ENCODE measurements at regions not wholly inside any gene's neighbourhood (a gene's known extent, or its start where the extent isn't known, plus 50 kb on each side); places are given as distances from the start of the nearest gene placed in this dataset.
A peak's percentile ranks its signal among the peaks of the same experiment; 100 is the strongest.

DNA sequence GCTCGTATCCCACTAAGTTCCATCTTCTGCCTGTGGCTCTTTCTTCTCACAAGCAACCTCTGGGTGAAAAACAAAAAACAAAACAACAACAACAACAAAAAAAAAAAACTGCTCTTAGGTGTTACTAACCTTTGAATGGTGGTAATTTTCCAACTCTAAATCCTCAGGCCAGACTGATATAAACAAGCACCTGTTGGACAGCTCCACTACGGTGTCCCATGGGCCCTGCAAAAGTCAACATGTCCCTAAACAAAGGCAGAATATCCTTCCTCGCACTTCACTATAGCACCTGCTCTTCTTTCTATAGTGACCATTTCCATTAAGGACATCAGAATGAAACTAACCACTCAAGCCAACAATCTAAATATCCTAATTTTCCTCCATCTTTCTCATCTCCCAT is 54.6 kb upstream of the PARM1 start:
- no peak for DNase-seq (ENCODE audit: low read depth)

- no peak for DNase-seq (ENCODE audit: low read depth)
Measured at GRCh38 chr4:74875451-74875850, 57.5 kb upstream of the PARM1 start.

GRCh38 chr4:74874753-74875367 is 58.1 kb upstream of the PARM1 start:
- DNase-seq (ENCODE audit: low read depth): peak; percentile 77

- peak; percentile 28 for DNase-seq (ENCODE audit: low read depth)
Measured at GRCh38 chr4:74873545-74874301, 59.2 kb upstream of the PARM1 start.

DNA sequence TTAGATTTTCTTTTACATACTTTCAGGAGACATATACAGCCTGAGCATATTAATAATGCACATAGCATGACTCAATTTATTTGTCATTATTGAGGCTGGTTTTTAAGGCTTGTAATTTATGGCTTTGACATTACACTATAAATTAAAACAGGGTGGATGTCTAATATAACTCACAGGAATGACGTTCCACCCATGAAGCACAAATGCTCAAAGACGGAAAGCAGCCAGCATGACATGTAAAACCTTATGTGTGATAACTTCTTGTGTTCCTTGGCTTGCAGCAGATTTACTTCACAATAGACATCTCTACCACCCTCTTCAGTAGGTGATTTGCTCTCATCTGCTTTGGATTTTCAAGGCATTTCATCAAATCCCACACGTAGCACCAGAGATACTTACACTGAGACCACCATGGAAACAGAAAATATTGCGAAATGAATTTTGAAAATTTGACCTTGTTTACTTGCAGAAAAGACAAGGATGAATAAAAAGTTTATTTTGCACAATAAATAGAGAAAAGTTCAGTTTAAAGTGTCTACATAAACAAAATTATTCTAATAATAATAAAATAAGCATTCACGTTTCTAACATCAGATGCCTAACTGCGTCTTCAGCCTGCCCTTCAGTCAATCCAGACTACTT is 64.7 kb upstream of the BTC start:
- no peak for DNase-seq (ENCODE audit: low read depth)

DNA sequence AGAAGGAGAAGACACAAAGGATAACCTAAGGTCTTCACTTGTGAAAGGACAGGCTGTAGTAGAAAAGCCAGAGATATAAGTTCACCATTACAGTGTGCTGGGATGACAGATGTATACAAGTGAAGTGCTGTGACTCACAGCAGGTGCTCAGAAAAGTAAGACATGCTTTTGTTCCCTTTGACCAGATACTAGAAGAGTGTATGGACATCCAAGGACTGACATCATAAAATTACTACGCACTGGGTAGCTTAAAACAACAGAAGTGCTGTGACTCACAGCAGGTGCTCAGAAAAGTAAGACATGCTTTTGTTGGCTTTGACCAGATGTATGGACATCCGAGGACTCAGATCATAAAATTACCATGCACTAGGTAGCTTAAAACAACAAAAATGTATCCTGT is 61.6 kb upstream of the BTC start:
- no peak for DNase-seq (ENCODE audit: low read depth)

DNA sequence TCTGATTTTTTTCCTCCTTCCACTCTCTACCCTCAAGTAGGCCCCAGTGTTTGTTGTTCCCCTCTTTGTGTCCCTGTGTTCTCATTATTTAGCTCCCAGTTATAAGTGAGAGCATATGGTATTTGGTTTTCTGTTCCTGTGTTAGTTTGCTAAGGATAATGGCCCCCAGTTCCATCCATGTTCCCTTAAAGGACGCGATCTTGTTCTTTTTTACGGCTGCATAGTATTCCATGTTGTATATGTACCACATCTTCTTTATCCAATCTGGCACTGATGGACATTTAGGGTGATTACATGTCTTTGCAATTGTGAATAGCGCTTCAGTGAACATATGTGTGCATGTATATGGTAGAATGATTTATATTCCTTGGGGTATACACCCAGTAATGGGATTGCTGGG is 54.5 kb upstream of the BTC start:
- DNase-seq (ENCODE audit: low read depth): no peak

GRCh38 chr4:74845834-74846233 is 51.5 kb upstream of the BTC start:
- DNase-seq (ENCODE audit: low read depth): no peak

Measured in amniotic epithelial cell (primary cell).